GM12891 (cell line): ENCODE measurements at regions not wholly inside any gene's neighbourhood (a gene's known extent, or its start where the extent isn't known, plus 50 kb on each side); places are given as distances from the start of the nearest gene placed in this dataset.

ENCODE experiments used
- PAX5 ChIP-seq: IDR thresholded peaks from 2 replicates; pipeline ENCODE4 v1.6.1; 2011; ENCODE audit warnings: low read length, moderate library complexity, mild to moderate bottlenecking; ENCODE audit not compliant: insufficient read depth, severe bottlenecking
- POLR2A ChIP-seq: IDR thresholded peaks from 2 replicates; pipeline ENCODE4 v1.6.1; 2011; ENCODE audit warnings: low read depth, low read length, control low read depth
- POLR2AphosphoS5 ChIP-seq: IDR thresholded peaks from 2 replicates; pipeline ENCODE4 v1.6.1; 2011; ENCODE audit warnings: low read depth, low read length, control low read depth
- POU2F2 ChIP-seq: IDR thresholded peaks from 2 replicates; pipeline ENCODE4 v1.6.1; 2011; ENCODE audit warnings: low read depth, mild to moderate bottlenecking, control low read depth, low read length, moderate library complexity
- SPI1 ChIP-seq: IDR thresholded peaks from 2 replicates; pipeline ENCODE4 v1.6.1; 2011; ENCODE audit warnings: low read depth, low read length, control low read depth
- TAF1 ChIP-seq: IDR thresholded peaks from 2 replicates; pipeline ENCODE4 v1.6.1; 2011; ENCODE audit warnings: low read depth, low read length, control low read depth

DNA sequence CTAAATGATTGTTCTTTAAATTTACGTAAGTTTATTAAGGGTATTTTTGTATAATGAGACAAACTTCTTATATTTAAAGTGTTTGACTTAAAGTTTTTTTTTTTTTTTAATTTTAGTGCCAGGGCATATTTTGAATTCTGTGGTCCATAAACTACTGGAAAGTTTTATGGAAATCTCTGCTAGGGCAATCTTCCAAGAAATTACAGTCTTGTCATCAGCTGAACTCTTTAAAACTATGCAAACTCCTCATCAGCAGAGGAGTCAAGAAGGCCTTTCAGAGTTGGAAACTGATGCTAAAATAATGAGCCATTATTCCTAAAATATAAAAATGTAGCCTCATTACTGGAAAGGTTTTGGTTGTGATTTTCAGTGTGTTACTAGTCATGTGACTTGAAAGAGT, 1201.9 kb downstream of the BRINP3 start:
- no peak for TF ChIP-seq POLR2AphosphoS5
- no peak for TF ChIP-seq POLR2A
- no peak for TF ChIP-seq TAF1
- no peak for TF ChIP-seq PAX5
- no peak for TF ChIP-seq POU2F2
- no peak for TF ChIP-seq SPI1
